ENCODE measurements at regions not wholly inside any gene's neighbourhood (a gene's known extent, or its start where the extent isn't known, plus 50 kb on each side); places are given as distances from the start of the nearest gene placed in this dataset.

- DNase-seq (ENCODE audit: low read depth): no peak
These were observed 49.9 kb upstream of the TENM3 start for GRCh38 chr4:182193311-182193710.

Measured in activated T-cell treated with anti-CD3 and anti-CD28 coated beads for 24 hours (primary cell).